Neuronal stem cell (in vitro differentiated cells): ENCODE measurements at regions not wholly inside any gene's neighbourhood (a gene's known extent, or its start where the extent isn't known, plus 50 kb on each side); places are given as distances from the start of the nearest gene placed in this dataset.

Experiments used
- DNase-seq: peaks from one replicate; pipeline ENCODE4 v3.0.0-alpha.2; 2013; ENCODE audit warnings: low spot score
- H2AFZ ChIP-seq: one replicate; pipeline ENCODE4 v1.6.1; 2013; ENCODE audit warnings: mild to moderate bottlenecking, low read length, inconsistent platforms
- H2AK5ac ChIP-seq: 2 replicates; pipeline ENCODE4 v1.6.1; 2013; ENCODE audit warnings: low read depth, mild to moderate bottlenecking, inconsistent platforms, low read length, moderate library complexity, mixed read lengths
- H2BK120ac ChIP-seq: 2 replicates; pipeline ENCODE4 v1.6.1; 2013; ENCODE audit warnings: low read depth, mild to moderate bottlenecking, inconsistent platforms, low read length, moderate library complexity, mixed read lengths
- H2BK12ac ChIP-seq: one replicate; pipeline ENCODE4 v1.6.1; 2013; ENCODE audit warnings: low read length, inconsistent platforms
- H2BK15ac ChIP-seq: 2 replicates; pipeline ENCODE4 v1.6.1; 2013; ENCODE audit warnings: mild to moderate bottlenecking, low read length, inconsistent platforms, mixed read lengths
- H2BK5ac ChIP-seq: one replicate; pipeline ENCODE4 v1.6.1; 2013; ENCODE audit warnings: inconsistent platforms, mild to moderate bottlenecking, low read length, moderate library complexity
- H3K14ac ChIP-seq: one replicate; pipeline ENCODE4 v1.6.1; 2013; ENCODE audit warnings: low read length, inconsistent platforms
- H3K18ac ChIP-seq: 2 replicates; pipeline ENCODE4 v1.6.1; 2013; ENCODE audit warnings: low read length, inconsistent platforms
- H3K23ac ChIP-seq: 2 replicates; pipeline ENCODE4 v1.6.1; 2013; ENCODE audit warnings: low read depth, mild to moderate bottlenecking, mixed read lengths, low read length, inconsistent platforms; ENCODE audit not compliant: poor library complexity
- H3K27ac ChIP-seq: replicated peaks from 3 replicates; pipeline ENCODE4 v1.5.1; 2013; ENCODE audit warnings: low read length, inconsistent platforms
- H3K27me3 ChIP-seq, 3 experiments: 2 replicates each; pipeline ENCODE4 v1.6.1; 2013; ENCODE audit warnings: low read length in 3 of 3, mild to moderate bottlenecking in 2 of 3, inconsistent platforms in 1 of 3, low read depth in 1 of 3, mixed read lengths in 1 of 3, moderate library complexity in 1 of 3; ENCODE audit not compliant: control insufficient read depth in 3 of 3, insufficient read depth in 3 of 3
- H3K36me3 ChIP-seq, 2 donors: replicated peaks in 1 of 2; 2 replicates each; pipeline ENCODE4 v1.6.1; 2013; ENCODE audit warnings: low read length in 2 of 2; ENCODE audit not compliant: control insufficient read depth in 2 of 2, insufficient read depth in 2 of 2
- H3K4ac ChIP-seq: 2 replicates; pipeline ENCODE4 v1.6.1; 2013; ENCODE audit warnings: inconsistent platforms, mild to moderate bottlenecking, low read length, moderate library complexity
- H3K4me1 ChIP-seq, 2 donors: 1 replicate in 1 of 2; 2 replicates in 1 of 2; pipeline ENCODE4 v1.6.1; 2013; ENCODE audit warnings: low read length in 2 of 2, low read depth in 1 of 2; ENCODE audit not compliant: control insufficient read depth in 2 of 2, insufficient read depth in 1 of 2
- H3K4me2 ChIP-seq: one replicate; pipeline ENCODE4 v1.6.1; 2013; ENCODE audit warnings: mild to moderate bottlenecking, low read length, inconsistent platforms; ENCODE audit not compliant: insufficient read depth, poor library complexity, severe bottlenecking
- H3K4me3 ChIP-seq, 2 donors: 2 replicates each; pipeline ENCODE4 v1.5.1; 2013; ENCODE audit warnings: low read length in 2 of 2, mild to moderate bottlenecking in 2 of 2, inconsistent platforms in 1 of 2, moderate library complexity in 1 of 2
- H3K79me1 ChIP-seq: one replicate; pipeline ENCODE4 v1.6.1; 2013; ENCODE audit warnings: low read depth, mild to moderate bottlenecking, inconsistent platforms, low read length, moderate library complexity
- H3K9ac ChIP-seq: one replicate; pipeline ENCODE4 v1.6.1; 2013; ENCODE audit warnings: mild to moderate bottlenecking, low read depth, low read length, inconsistent platforms; ENCODE audit not compliant: poor library complexity
- H3K9me3 ChIP-seq, 2 donors: replicated peaks in 1 of 2; 2 replicates each; pipeline versions ENCODE3 to v1.6.1; 2013; ENCODE audit warnings: low read length in 2 of 2, mild to moderate bottlenecking in 2 of 2, inconsistent platforms in 1 of 2, low read depth in 1 of 2, mixed read lengths in 1 of 2, moderate library complexity in 1 of 2; ENCODE audit not compliant: control insufficient read depth in 2 of 2, insufficient read depth in 1 of 2
- H4K8ac ChIP-seq: one replicate; pipeline ENCODE4 v1.6.1; 2013; ENCODE audit warnings: low read depth, mild to moderate bottlenecking, inconsistent platforms, low read length, moderate library complexity
- H4K91ac ChIP-seq: one replicate; pipeline ENCODE4 v1.6.1; 2013; ENCODE audit warnings: low read length, low read depth, mild to moderate bottlenecking, inconsistent platforms; ENCODE audit not compliant: poor library complexity
- WGBS, 2 donors: extraction: QIAGEN DNeasy Blood & Tissue Kit; methylation state at CpG; one replicate each; pipeline ENCODE4 v1.1.7; 2013; ENCODE audit warnings: missing lambda C conversion rate in 2 of 2, mixed read lengths in 1 of 2; ENCODE audit not compliant: insufficient read length in 2 of 2, insufficient replicate concordance in 1 of 2; ENCODE audit errors: extremely low coverage in 2 of 2; 5-methylcytosine and 5-hydroxymethylcytosine counted together

DNA sequence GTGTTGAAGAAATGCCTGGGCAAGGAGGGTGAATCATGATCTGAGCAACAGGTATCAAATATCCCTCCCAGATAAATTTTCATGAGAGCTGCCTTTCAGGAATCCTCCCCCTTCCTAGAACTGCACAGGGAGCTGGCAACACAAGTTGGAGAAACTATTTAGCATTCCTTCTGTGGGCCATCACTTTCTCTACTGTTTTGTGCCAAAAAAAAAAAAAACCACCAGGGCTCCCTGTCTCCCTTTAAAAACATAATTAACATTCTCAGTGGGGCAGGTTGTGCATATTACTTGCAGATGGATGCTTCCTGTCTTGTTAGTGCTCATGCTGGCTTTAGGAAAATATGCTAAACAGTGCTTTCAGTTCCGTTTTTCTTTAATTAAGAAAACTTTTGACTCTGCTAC is 234.9 kb upstream of the LMCD1 start:
- Histone ChIP-seq H3K4ac (no peak overlapping the region), H3K9ac (no peak overlapping the region), H3K4me1 (peaks cover 0 to 4% of the 10 kb centered on the region in 2 donors), H2BK15ac (no peak overlapping the region), H2AK5ac (no peak overlapping the region), H3K36me3 (no peaks in the 10 kb centered on the region), H3K23ac (no peak overlapping the region), H2AFZ (no peak overlapping the region), H3K14ac (no peak overlapping the region), H2BK120ac (no peak overlapping the region), H3K18ac (no peak overlapping the region), H3K27ac (no peak overlapping the region), H4K8ac (no peak overlapping the region), H3K27me3 (no peaks in the 10 kb centered on the region), H3K9me3 (peaks cover 0 to 2% of the 10 kb centered on the region in 2 donors), H2BK12ac (no peak overlapping the region), H3K4me3 (no peak overlapping the region), H3K79me1 (no peaks in the 10 kb centered on the region), H4K91ac (no peak overlapping the region), H2BK5ac (no peak overlapping the region), H3K4me2 (no peak overlapping the region)
- no CpG with 5 or more reads among the region's 1 CpG for WGBS, 2 donors
- DNase-seq, result no peak

DNA sequence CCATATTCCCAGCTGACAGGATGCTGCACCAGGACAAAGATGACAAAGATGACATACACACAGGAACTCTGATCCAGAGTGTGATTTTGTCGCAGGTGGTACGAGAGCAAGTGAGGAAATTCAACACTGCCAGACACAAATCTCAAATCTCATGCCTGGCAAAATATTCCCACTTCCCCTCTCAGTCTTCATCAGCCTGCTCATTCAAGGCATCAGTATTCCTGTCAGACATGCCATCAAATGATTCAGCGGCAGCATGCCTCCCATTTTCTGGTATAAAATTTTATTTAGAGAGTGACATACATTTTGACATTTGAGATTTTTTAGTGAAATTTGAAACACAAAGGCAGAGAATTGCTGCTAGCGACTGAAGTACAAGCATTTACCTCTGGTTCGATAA is 228.1 kb upstream of the LMCD1 start:
- H2AFZ ChIP-seq, result no peak overlapping the region
- no peaks in the 10 kb centered on the region for H3K36me3 ChIP-seq
- H2BK120ac ChIP-seq, result no peak overlapping the region
- H3K4me3 ChIP-seq, result no peak overlapping the region
- H4K91ac ChIP-seq, result no peak overlapping the region
- no peak overlapping the region for H2BK5ac ChIP-seq
- H3K9me3 ChIP-seq, result peaks cover 0 to 2% of the 10 kb centered on the region in 2 donors
- DNase-seq, result no peak
- H3K79me1 ChIP-seq, result no peaks in the 10 kb centered on the region
- H3K14ac ChIP-seq, result no peak overlapping the region
- H3K18ac ChIP-seq, result no peak overlapping the region
- no peaks in the 10 kb centered on the region for H3K27me3 ChIP-seq
- no peak overlapping the region for H3K4me2 ChIP-seq
- no peak overlapping the region for H3K23ac ChIP-seq
- H2BK12ac ChIP-seq, result no peak overlapping the region
- no peak overlapping the region for H3K9ac ChIP-seq
- no peaks in the 10 kb centered on the region for H3K4me1 ChIP-seq
- H3K27ac ChIP-seq, result no peak overlapping the region
- H2AK5ac ChIP-seq, result no peak overlapping the region
- H2BK15ac ChIP-seq, result no peak overlapping the region
- no peak overlapping the region for H4K8ac ChIP-seq
- WGBS, 2 donors, result no CpG with 5 or more reads among the region's 5 CpGs
- H3K4ac ChIP-seq, result no peak overlapping the region

DNA sequence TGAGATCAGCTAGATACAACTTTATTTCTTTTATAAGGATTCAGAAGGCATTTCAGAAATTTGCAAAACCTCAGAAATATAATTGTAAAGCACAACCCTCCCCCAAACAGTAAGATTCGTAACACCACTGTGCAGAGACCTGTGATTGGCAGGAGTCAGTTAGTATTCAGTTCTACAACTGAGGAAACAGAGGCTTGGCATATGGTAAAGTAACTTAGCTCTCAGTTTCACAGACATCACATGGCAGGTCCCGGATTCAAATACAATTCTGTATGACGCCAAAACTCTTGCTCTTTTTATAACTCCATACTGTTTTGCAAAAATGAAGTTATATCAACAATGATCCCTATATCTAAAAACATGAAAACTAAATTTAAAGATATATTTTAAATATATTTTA is 225.6 kb upstream of the LMCD1 start:
- no peak overlapping the region for H3K27ac ChIP-seq
- peaks cover 0 to 1% of the 10 kb centered on the region in 2 donors for H3K9me3 ChIP-seq
- no peak overlapping the region for H2BK12ac ChIP-seq
- no peak for DNase-seq
- no peak overlapping the region for H3K4me2 ChIP-seq
- H3K36me3 ChIP-seq, result no peaks in the 10 kb centered on the region
- H2AFZ ChIP-seq, result no peak overlapping the region
- H3K4ac ChIP-seq, result no peak overlapping the region
- H2BK5ac ChIP-seq, result no peak overlapping the region
- H2AK5ac ChIP-seq, result no peak overlapping the region
- H3K79me1 ChIP-seq, result no peaks in the 10 kb centered on the region
- no peaks in the 10 kb centered on the region for H3K27me3 ChIP-seq
- no CpG with 5 or more reads among the region's 3 CpGs for WGBS, 2 donors
- H2BK15ac ChIP-seq, result no peak overlapping the region
- no peak overlapping the region for H3K18ac ChIP-seq
- H3K4me3 ChIP-seq, result no peak overlapping the region
- H3K23ac ChIP-seq, result no peak overlapping the region
- H4K8ac ChIP-seq, result no peak overlapping the region
- H3K9ac ChIP-seq, result no peak overlapping the region
- H4K91ac ChIP-seq, result no peak overlapping the region
- no peak overlapping the region for H2BK120ac ChIP-seq
- H3K4me1 ChIP-seq, result peaks cover 0 to 9% of the 10 kb centered on the region in 2 donors
- H3K14ac ChIP-seq, result no peak overlapping the region

DNA sequence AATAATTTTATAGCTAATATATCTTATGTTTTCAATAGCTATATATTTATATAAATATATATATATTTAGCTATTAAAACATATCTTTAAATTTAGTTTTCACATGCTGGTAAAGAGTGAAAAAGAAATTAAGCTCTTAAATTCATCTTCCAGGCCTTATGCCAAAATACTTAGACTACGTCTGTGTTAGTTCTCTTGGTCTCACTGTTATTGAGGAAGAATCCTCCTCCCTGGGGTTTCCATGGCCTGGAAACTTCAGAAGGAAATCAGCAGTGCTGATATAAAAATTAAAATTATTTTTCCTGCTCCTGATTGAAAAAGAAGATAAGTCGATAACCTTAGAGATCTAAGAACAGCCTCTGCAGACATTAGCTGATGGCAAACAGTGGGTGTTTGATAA is 225.1 kb upstream of the LMCD1 start:
- Histone ChIP-seq H3K14ac (no peak overlapping the region), H4K91ac (no peak overlapping the region), H3K4me2 (no peak overlapping the region), H3K4ac (no peak overlapping the region), H4K8ac (no peak overlapping the region), H3K4me1 (peaks cover 0 to 9% of the 10 kb centered on the region in 2 donors), H3K23ac (no peak overlapping the region), H2AK5ac (no peak overlapping the region), H2BK120ac (no peak overlapping the region), H3K9ac (no peak overlapping the region), H2BK15ac (no peak overlapping the region), H2BK12ac (no peak overlapping the region), H3K18ac (no peak overlapping the region), H2BK5ac (no peak overlapping the region), H3K79me1 (no peaks in the 10 kb centered on the region), H2AFZ (no peak overlapping the region), H3K36me3 (no peaks in the 10 kb centered on the region), H3K9me3 (no peaks in the 10 kb centered on the region), H3K27ac (no peak overlapping the region), H3K27me3 (no peaks in the 10 kb centered on the region), H3K4me3 (no peak overlapping the region)
- no peak for DNase-seq
- WGBS, 2 donors, result no CpG with 5 or more reads among the region's 2 CpGs
